ENCODE measurements at regions not wholly inside any gene's neighbourhood (a gene's known extent, or its start where the extent isn't known, plus 50 kb on each side); places are given as distances from the start of the nearest gene placed in this dataset.

GRCh38 chr10:4315551-4315950 lies 510.5 kb upstream of the AKR1E2 start:
- in situ Hi-C loops (cut with MboI; ENCODE audit: low pct_unique_long_range_greater_than_20kb, low sequenced_read_pairs) = no loop called here
- no peak for DNase-seq

- in situ Hi-C loops (cut with MboI; ENCODE audit: low pct_unique_long_range_greater_than_20kb, low sequenced_read_pairs) = no loop called here
- no peak for DNase-seq
These were observed 513.0 kb upstream of the AKR1E2 start for GRCh38 chr10:4313051-4313450.

- DNase-seq = no peak
- in situ Hi-C loops (cut with MboI; ENCODE audit: low pct_unique_long_range_greater_than_20kb, low sequenced_read_pairs) = no loop called here
These were observed 513.8 kb upstream of the AKR1E2 start for GRCh38 chr10:4312051-4312835.

GRCh38 chr10:4310172-4310571 lies 515.8 kb upstream of the AKR1E2 start:
- DNase-seq = no peak
- in situ Hi-C loops (cut with MboI; ENCODE audit: low pct_unique_long_range_greater_than_20kb, low sequenced_read_pairs) = no loop called here

GRCh38 chr10:4307910-4308309 lies 518.1 kb upstream of the AKR1E2 start:
- no peak for DNase-seq
- in situ Hi-C loops (cut with MboI; ENCODE audit: low pct_unique_long_range_greater_than_20kb, low sequenced_read_pairs) = no loop called here

- DNase-seq = no peak
- in situ Hi-C loops (cut with MboI; ENCODE audit: low pct_unique_long_range_greater_than_20kb, low sequenced_read_pairs) = no loop called here
These were observed 519.1 kb upstream of the AKR1E2 start for GRCh38 chr10:4306871-4307270.

- in situ Hi-C loops (cut with MboI; ENCODE audit: low pct_unique_long_range_greater_than_20kb, low sequenced_read_pairs) = no loop called here
- DNase-seq = no peak
These were observed 518.0 kb upstream of the KLF6 start for GRCh38 chr10:4303045-4303444.

- in situ Hi-C loops (cut with MboI; ENCODE audit: low pct_unique_long_range_greater_than_20kb, low sequenced_read_pairs) = no loop called here
- no peak for DNase-seq
These were observed 516.5 kb upstream of the KLF6 start for GRCh38 chr10:4301291-4302045.

- no peak for DNase-seq
- in situ Hi-C loops (cut with MboI; ENCODE audit: low pct_unique_long_range_greater_than_20kb, low sequenced_read_pairs) = no loop called here
These were observed 511.2 kb upstream of the KLF6 start for GRCh38 chr10:4296161-4296560.

- DNase-seq = no peak
- in situ Hi-C loops (cut with MboI; ENCODE audit: low pct_unique_long_range_greater_than_20kb, low sequenced_read_pairs) = no loop called here
These were observed 510.2 kb upstream of the KLF6 start for GRCh38 chr10:4294996-4295792.

GRCh38 chr10:4294271-4294670 lies 509.3 kb upstream of the KLF6 start:
- no peak for DNase-seq
- in situ Hi-C loops (cut with MboI; ENCODE audit: low pct_unique_long_range_greater_than_20kb, low sequenced_read_pairs) = no loop called here

- no peak for DNase-seq
These were observed 507.0 kb upstream of the KLF6 start for GRCh38 chr10:4291990-4292389.

GRCh38 chr10:4285121-4285520 lies 500.1 kb upstream of the KLF6 start:
- in situ Hi-C loops (cut with MboI; ENCODE audit: low pct_unique_long_range_greater_than_20kb, low sequenced_read_pairs) = no loop called here
- DNase-seq = no peak

More at GRCh38 chr10:4291990-4292389, 507.0 kb upstream of the KLF6 start:
- in situ Hi-C loops (cut with MboI; ENCODE audit: low pct_unique_long_range_greater_than_20kb, low sequenced_read_pairs) = no loop called here

- in situ Hi-C loops (cut with MboI; ENCODE audit: low pct_unique_long_range_greater_than_20kb, low sequenced_read_pairs) = no loop called here
- no peak for DNase-seq
These were observed 499.0 kb upstream of the KLF6 start for GRCh38 chr10:4283846-4284610.

- in situ Hi-C loops (cut with MboI; ENCODE audit: low pct_unique_long_range_greater_than_20kb, low sequenced_read_pairs) = no loop called here
- no peak for DNase-seq
These were observed 497.5 kb upstream of the KLF6 start for GRCh38 chr10:4282496-4282895.

- DNase-seq = no peak
- in situ Hi-C loops (cut with MboI; ENCODE audit: low pct_unique_long_range_greater_than_20kb, low sequenced_read_pairs) = no loop called here
These were observed 496.3 kb upstream of the KLF6 start for GRCh38 chr10:4281190-4281825.

- no peak for DNase-seq
- in situ Hi-C loops (cut with MboI; ENCODE audit: low pct_unique_long_range_greater_than_20kb, low sequenced_read_pairs) = no loop called here
These were observed 495.6 kb upstream of the KLF6 start for GRCh38 chr10:4280461-4281189.

GRCh38 chr10:4279655-4280054 lies 494.6 kb upstream of the KLF6 start:
- DNase-seq = no peak
- in situ Hi-C loops (cut with MboI; ENCODE audit: low pct_unique_long_range_greater_than_20kb, low sequenced_read_pairs) = no loop called here

Measured in KBM-7 (cell line).